ENCODE measurements at regions not wholly inside any gene's neighbourhood (a gene's known extent, or its start where the extent isn't known, plus 50 kb on each side); places are given as distances from the start of the nearest gene placed in this dataset.

DNA sequence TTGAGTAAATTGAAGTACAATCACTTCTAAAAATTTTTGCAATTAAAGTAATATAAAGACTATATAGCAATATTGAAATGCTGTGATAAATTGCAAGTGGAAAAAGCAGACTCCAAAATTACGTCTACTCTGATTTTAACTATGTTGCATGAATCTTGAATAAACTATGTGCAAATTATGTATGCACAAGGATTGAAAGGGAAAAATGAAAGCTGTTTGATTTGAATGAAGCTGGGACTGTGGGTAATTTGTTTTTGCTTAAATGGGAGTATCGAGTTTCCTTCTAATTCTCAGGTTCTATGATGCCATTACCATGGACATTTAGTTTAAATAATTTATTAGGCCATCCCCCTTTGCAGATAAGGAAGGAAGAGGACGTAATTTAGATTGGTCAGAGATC lies 198.7 kb upstream of the MYLIP start:
- Mint-ChIP-seq H3K9me3 (peaks cover 34% of the 10 kb centered on the region), H3K36me3 (peaks cover 12% of the 10 kb centered on the region), H3K27ac (no peak overlapping the region), H3K4me3 (no peak overlapping the region), H3K27me3 (ENCODE audit: low read depth) (no peaks in the 10 kb centered on the region), H3K4me1 (peaks cover 7% of the 10 kb centered on the region)
- no peak for TF ChIP-seq CTCF (IDR thresholded peaks at IDR 0.05; ENCODE audit: unreplicated experiment)
- DNase-seq (ENCODE audit: low spot score in 2 of 2, unreplicated experiment in 2 of 2) = no peak

- H3K4me1 Mint-ChIP-seq = peaks cover 7% of the 10 kb centered on the region
- H3K27me3 Mint-ChIP-seq (ENCODE audit: low read depth) = no peaks in the 10 kb centered on the region
- TF ChIP-seq CTCF (IDR thresholded peaks at IDR 0.05; ENCODE audit: unreplicated experiment) = no peak
- H3K9me3 Mint-ChIP-seq = peaks cover 36% of the 10 kb centered on the region
- no peak overlapping the region for H3K27ac Mint-ChIP-seq
- peaks cover 12% of the 10 kb centered on the region for H3K36me3 Mint-ChIP-seq
- DNase-seq (ENCODE audit: low spot score in 2 of 2, unreplicated experiment in 2 of 2) = no peak
- no peak overlapping the region for H3K4me3 Mint-ChIP-seq
Measured at GRCh38 chr6:15929685-15930084, 199.2 kb upstream of the MYLIP start.

GRCh38 chr6:15927531-15928225 lies 201.2 kb upstream of the MYLIP start:
- no peak overlapping the region for H3K27ac Mint-ChIP-seq
- peaks cover 14% of the 10 kb centered on the region for H3K4me1 Mint-ChIP-seq
- H3K27me3 Mint-ChIP-seq (ENCODE audit: low read depth) = no peaks in the 10 kb centered on the region
- peaks cover 36% of the 10 kb centered on the region for H3K9me3 Mint-ChIP-seq
- H3K36me3 Mint-ChIP-seq = peaks cover 12% of the 10 kb centered on the region
- DNase-seq (ENCODE audit: low spot score in 2 of 2, unreplicated experiment in 2 of 2) = no peak
- no peak overlapping the region for H3K4me3 Mint-ChIP-seq
- TF ChIP-seq CTCF (IDR thresholded peaks at IDR 0.05; ENCODE audit: unreplicated experiment) = no peak

- no peaks in the 10 kb centered on the region for H3K27me3 Mint-ChIP-seq (ENCODE audit: low read depth)
- H3K4me3 Mint-ChIP-seq = no peak overlapping the region
- H3K9me3 Mint-ChIP-seq = peaks cover 26% of the 10 kb centered on the region
- DNase-seq (ENCODE audit: low spot score in 2 of 2, unreplicated experiment in 2 of 2) = no peak
- H3K36me3 Mint-ChIP-seq = peaks cover 10% of the 10 kb centered on the region
- peaks cover 22% of the 10 kb centered on the region for H3K4me1 Mint-ChIP-seq
- TF ChIP-seq CTCF (IDR thresholded peaks at IDR 0.05; ENCODE audit: unreplicated experiment) = no peak
- no peak overlapping the region for H3K27ac Mint-ChIP-seq
Measured at GRCh38 chr6:15926256-15926655, 202.6 kb upstream of the MYLIP start.

DNA sequence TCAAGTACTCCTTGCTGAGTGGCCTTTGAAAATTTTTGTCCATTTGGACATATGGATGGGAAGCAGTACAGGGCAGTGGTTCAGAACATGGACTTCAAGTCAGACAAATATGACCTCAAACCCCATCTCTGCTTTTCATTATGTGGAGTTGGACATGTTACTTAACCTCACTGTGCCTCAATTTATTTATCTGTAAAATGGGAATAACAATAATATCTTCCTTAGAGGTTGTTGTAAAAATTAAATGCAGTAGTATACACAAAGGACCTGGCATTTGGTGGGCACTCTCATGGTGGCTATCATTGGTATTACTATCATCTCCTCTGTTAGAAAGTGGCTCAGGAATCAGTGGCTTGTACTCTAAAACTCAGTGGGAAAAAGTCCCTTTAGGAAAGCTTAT lies 204.0 kb upstream of the MYLIP start:
- DNase-seq (ENCODE audit: low spot score in 2 of 2, unreplicated experiment in 2 of 2) = no peak
- H3K4me3 Mint-ChIP-seq = no peak overlapping the region
- H3K27ac Mint-ChIP-seq = no peak overlapping the region
- no peaks in the 10 kb centered on the region for H3K27me3 Mint-ChIP-seq (ENCODE audit: low read depth)
- TF ChIP-seq CTCF (IDR thresholded peaks at IDR 0.05; ENCODE audit: unreplicated experiment) = no peak
- H3K36me3 Mint-ChIP-seq = peaks cover 2% of the 10 kb centered on the region
- H3K9me3 Mint-ChIP-seq = peaks cover 14% of the 10 kb centered on the region
- peaks cover 22% of the 10 kb centered on the region for H3K4me1 Mint-ChIP-seq
